Mesenchymal stem cell (in vitro differentiated cells and primary cell): ENCODE measurements at regions not wholly inside any gene's neighbourhood (a gene's known extent, or its start where the extent isn't known, plus 50 kb on each side); places are given as distances from the start of the nearest gene placed in this dataset.

Source experiments
- DNase-seq: peaks from one replicate; pipeline ENCODE4 v3.0.0-alpha.2; 2013
- H2AFZ ChIP-seq: one replicate; pipeline ENCODE4 v1.6.1; 2013; ENCODE audit warnings: low read depth, mild to moderate bottlenecking, control low read depth, inconsistent platforms, low read length, moderate library complexity
- H2AK5ac ChIP-seq: 2 replicates; pipeline ENCODE4 v1.6.1; 2013; ENCODE audit warnings: low read length, moderate library complexity, mild to moderate bottlenecking, inconsistent platforms; ENCODE audit not compliant: severe bottlenecking
- H2BK120ac ChIP-seq: one replicate; pipeline ENCODE4 v1.6.1; 2013; ENCODE audit warnings: low read depth, mild to moderate bottlenecking, inconsistent platforms, low read length, moderate library complexity
- H2BK12ac ChIP-seq, 2 experiments: one replicate each; pipeline ENCODE4 v1.6.1; 2013; ENCODE audit warnings: inconsistent platforms in 2 of 2, low read length in 2 of 2, mild to moderate bottlenecking in 2 of 2, moderate library complexity in 2 of 2, control low read depth in 1 of 2
- H2BK15ac ChIP-seq: one replicate; pipeline ENCODE4 v1.6.1; 2013; ENCODE audit warnings: mild to moderate bottlenecking, low read depth, inconsistent platforms; ENCODE audit not compliant: poor library complexity, severe bottlenecking
- H2BK5ac ChIP-seq: 2 replicates; pipeline ENCODE4 v1.6.1; 2013; ENCODE audit warnings: low read depth, mild to moderate bottlenecking, low read length, control low read depth, inconsistent platforms; ENCODE audit not compliant: poor library complexity, severe bottlenecking
- H3K14ac ChIP-seq, 2 experiments: one replicate each; pipeline ENCODE4 v1.6.1; 2013; ENCODE audit warnings: inconsistent platforms in 2 of 2, low read length in 2 of 2, control low read depth in 1 of 2, mild to moderate bottlenecking in 1 of 2, moderate library complexity in 1 of 2
- H3K18ac ChIP-seq, 2 experiments: one replicate each; pipeline ENCODE4 v1.6.1; 2013; ENCODE audit warnings: inconsistent platforms in 2 of 2, low read length in 2 of 2, control low read depth in 1 of 2, low read depth in 1 of 2, mild to moderate bottlenecking in 1 of 2
- H3K23ac ChIP-seq, 2 experiments: one replicate each; pipeline ENCODE4 v1.6.1; 2013; ENCODE audit warnings: inconsistent platforms in 2 of 2, low read length in 2 of 2, mild to moderate bottlenecking in 2 of 2, moderate library complexity in 2 of 2, control low read depth in 1 of 2
- H3K27ac ChIP-seq: 2 replicates; pipeline ENCODE4 v1.5.1; 2013; ENCODE audit warnings: mild to moderate bottlenecking, moderate library complexity, low read length, control low read depth, inconsistent platforms; ENCODE audit not compliant: poor library complexity, severe bottlenecking
- H3K27me3 ChIP-seq, 2 experiments: 2 replicates each; pipeline versions ENCODE4 v1.6.1 to v1.7.0; 2013; ENCODE audit warnings: low read length in 2 of 2, mild to moderate bottlenecking in 2 of 2, moderate library complexity in 2 of 2, control low read depth in 1 of 2, inconsistent platforms in 1 of 2; ENCODE audit not compliant: control insufficient read depth in 1 of 2, insufficient read depth in 1 of 2
- H3K36me3 ChIP-seq, 2 experiments: 2 replicates each; pipeline versions ENCODE4 v1.6.1 to v1.7.0; 2013; ENCODE audit warnings: low read length in 2 of 2, control low read depth in 1 of 2, inconsistent platforms in 1 of 2, low read depth in 1 of 2, mild to moderate bottlenecking in 1 of 2; ENCODE audit not compliant: insufficient read depth in 2 of 2, control insufficient read depth in 1 of 2
- H3K4ac ChIP-seq, 2 experiments: one replicate each; pipeline ENCODE4 v1.6.1; 2013; ENCODE audit warnings: inconsistent platforms in 2 of 2, low read length in 2 of 2, mild to moderate bottlenecking in 2 of 2, moderate library complexity in 2 of 2, control low read depth in 1 of 2, low read depth in 1 of 2
- H3K4me1 ChIP-seq: 2 replicates; pipeline ENCODE4 v1.6.1; 2013; ENCODE audit warnings: low read depth, low read length, control low read depth; ENCODE audit not compliant: control insufficient read depth, insufficient read depth
- H3K4me2 ChIP-seq: 2 replicates; pipeline ENCODE4 v1.6.1; 2013; ENCODE audit warnings: low read length, mild to moderate bottlenecking, inconsistent platforms; ENCODE audit not compliant: poor library complexity, severe bottlenecking
- H3K4me3 ChIP-seq, 2 experiments: 2 replicates each; pipeline versions ENCODE4 v1.5.1 to v1.7.0; 2013; ENCODE audit warnings: low read length in 2 of 2, mild to moderate bottlenecking in 2 of 2, control low read depth in 1 of 2, low read depth in 1 of 2; ENCODE audit not compliant: insufficient read depth in 1 of 2
- H3K79me1 ChIP-seq: replicated peaks from 2 replicates; pipeline ENCODE4 v1.6.1; 2013; ENCODE audit warnings: mild to moderate bottlenecking, control low read depth, low read length, inconsistent platforms; ENCODE audit not compliant: poor library complexity, severe bottlenecking
- H3K9ac ChIP-seq: 2 replicates; pipeline ENCODE4 v1.7.0; 2013; ENCODE audit warnings: mild to moderate bottlenecking, low read length, moderate library complexity
- H3K9me3 ChIP-seq: 2 replicates; pipeline ENCODE4 v1.7.0; 2013; ENCODE audit warnings: mild to moderate bottlenecking, low read length; ENCODE audit not compliant: control insufficient read depth
- H4K8ac ChIP-seq: one replicate; pipeline ENCODE4 v1.6.1; 2013; ENCODE audit warnings: inconsistent platforms, mild to moderate bottlenecking, low read length, moderate library complexity
- H4K91ac ChIP-seq: one replicate; pipeline ENCODE4 v1.6.1; 2013; ENCODE audit warnings: mild to moderate bottlenecking, low read length, inconsistent platforms
- WGBS: methylation state at CpG from one replicate; pipeline ENCODE4 v1.1.7; 2013; ENCODE audit warnings: mixed read lengths; 5-methylcytosine and 5-hydroxymethylcytosine counted together

DNA sequence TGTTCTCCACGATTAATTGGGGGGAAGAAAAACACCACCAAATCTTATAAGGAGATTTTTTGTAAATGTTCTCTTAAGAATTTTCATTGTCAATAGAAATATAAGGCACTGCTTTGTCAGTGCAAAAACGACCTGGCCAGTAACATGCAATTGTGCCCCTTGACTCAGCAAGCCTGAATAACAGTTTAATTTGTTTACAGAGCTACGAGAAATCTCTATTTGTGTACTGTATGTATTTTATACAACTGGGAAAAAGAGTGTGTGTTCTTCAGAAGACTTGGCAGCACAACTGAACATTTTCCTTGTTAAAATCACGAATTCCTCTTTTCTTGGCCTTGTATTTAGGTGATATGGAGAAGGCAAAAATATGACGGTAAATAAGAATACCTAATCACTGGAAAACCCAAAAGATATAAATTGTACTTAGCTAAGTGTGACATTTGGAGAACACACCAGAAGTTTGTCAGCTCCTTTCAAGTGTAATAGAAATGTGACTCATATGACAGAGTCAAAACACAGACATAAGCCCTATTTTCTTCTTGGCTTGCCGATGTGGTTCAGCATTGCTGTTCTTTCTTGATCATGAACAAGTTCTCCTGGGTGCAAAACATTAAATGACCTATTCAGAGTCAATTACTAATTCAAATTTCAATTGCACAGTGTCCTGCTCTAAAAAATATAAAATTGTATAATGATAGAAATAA is 945.0 kb upstream of the INTU start:
- Histone ChIP-seq H2AFZ (no peak overlapping the region), H3K27me3 (no peaks in the 10 kb centered on the region), H2BK120ac (no peak overlapping the region), H3K9me3 (no peaks in the 10 kb centered on the region), H3K4ac (no peak overlapping the region), H2BK12ac (no peak overlapping the region), H3K4me3 (no peak overlapping the region), H3K14ac (no peak overlapping the region), H3K4me2 (no peak overlapping the region), H2BK5ac (no peak overlapping the region), H3K79me1 (no peaks in the 10 kb centered on the region), H4K91ac (no peak overlapping the region), H2BK15ac (no peak overlapping the region), H3K27ac (no peak overlapping the region), H3K4me1 (no peaks in the 10 kb centered on the region), H2AK5ac (no peak overlapping the region), H4K8ac (no peak overlapping the region), H3K18ac (no peak overlapping the region), H3K9ac (no peak overlapping the region), H3K36me3 (no peaks in the 10 kb centered on the region), H3K23ac (no peak overlapping the region)
- DNase-seq, result no peak
- 83% methylated on average over 3 of the region's 6 CpGs for WGBS

DNA sequence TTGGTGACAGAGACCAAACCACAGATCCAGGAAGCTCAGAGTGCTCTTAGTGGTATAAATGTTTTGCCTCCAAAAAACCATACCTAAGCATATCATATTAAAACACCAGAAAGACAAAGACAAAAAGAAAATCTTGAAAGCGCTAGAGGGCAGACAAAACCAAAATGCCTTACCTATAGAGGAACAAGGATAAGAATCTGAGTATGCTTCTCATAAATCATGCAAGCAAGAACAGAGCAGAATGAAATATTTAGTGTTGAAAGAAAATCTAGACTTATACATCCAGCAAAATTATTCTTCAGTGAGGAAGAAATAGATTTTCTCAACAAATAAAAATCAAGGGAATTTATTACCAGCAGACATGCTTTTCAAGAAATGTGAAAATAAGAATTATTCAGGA is 941.0 kb upstream of the INTU start:
- no CpG with 5 or more reads among the region's 1 CpG for WGBS
- Histone ChIP-seq H2AK5ac (no peak overlapping the region), H4K8ac (no peak overlapping the region), H3K4ac (no peak overlapping the region), H3K23ac (no peak overlapping the region), H2BK120ac (no peak overlapping the region), H3K14ac (no peak overlapping the region), H3K27ac (no peak overlapping the region), H3K36me3 (no peaks in the 10 kb centered on the region), H3K4me2 (no peak overlapping the region), H3K18ac (no peak overlapping the region), H3K27me3 (no peaks in the 10 kb centered on the region), H2BK15ac (no peak overlapping the region), H3K4me1 (no peaks in the 10 kb centered on the region), H3K9me3 (no peaks in the 10 kb centered on the region), H3K4me3 (no peak overlapping the region), H2BK12ac (no peak overlapping the region), H2AFZ (no peak overlapping the region), H2BK5ac (no peak overlapping the region), H3K79me1 (no peaks in the 10 kb centered on the region), H3K9ac (no peak overlapping the region), H4K91ac (no peak overlapping the region)
- no peak for DNase-seq

DNA sequence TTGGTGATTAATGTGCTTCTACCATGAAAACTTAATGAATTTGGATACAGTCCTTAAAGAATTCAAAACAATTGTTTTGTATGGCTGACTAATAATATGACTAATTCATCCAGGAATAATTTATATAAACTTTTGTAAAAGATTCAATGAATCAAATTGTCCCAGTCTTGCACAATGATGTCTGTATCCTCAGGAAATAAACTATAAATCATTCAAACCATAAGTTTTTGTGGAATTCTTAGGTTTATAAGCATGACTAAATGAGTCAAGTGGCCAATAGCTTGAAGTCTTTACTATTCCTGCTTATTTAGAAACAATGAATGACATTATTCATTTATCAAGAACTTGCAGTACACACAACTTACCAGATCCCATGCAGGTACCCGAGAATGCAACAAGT is 935.0 kb upstream of the INTU start:
- H2AK5ac ChIP-seq, result no peak overlapping the region

DNA sequence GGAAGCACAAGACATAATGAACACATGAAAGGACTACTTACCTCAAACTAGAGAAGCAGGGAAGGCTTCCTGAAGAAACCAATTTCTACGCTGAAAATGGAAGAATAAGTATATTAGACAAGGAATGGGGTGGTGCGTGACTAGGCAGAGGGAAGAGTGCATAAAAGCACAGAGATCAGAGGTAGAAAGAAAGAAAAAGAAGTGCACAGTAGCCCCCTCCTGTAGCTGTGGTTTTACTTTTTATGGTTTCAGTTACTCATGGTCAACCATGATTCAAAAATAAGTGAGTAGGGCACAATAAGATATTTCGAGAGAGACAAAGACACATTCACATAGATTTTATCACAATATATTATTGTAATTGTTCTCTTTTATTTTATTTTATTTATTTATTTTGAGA is 934.5 kb upstream of the INTU start:
- no peak overlapping the region for H4K91ac ChIP-seq
- no peak overlapping the region for H2BK5ac ChIP-seq
- H2BK15ac ChIP-seq, result no peak overlapping the region
- H3K18ac ChIP-seq, result no peak overlapping the region
- no peaks in the 10 kb centered on the region for H3K36me3 ChIP-seq
- H3K23ac ChIP-seq, result no peak overlapping the region
- no peak overlapping the region for H2AFZ ChIP-seq
- no peak overlapping the region for H2BK120ac ChIP-seq
- H4K8ac ChIP-seq, result no peak overlapping the region
- H3K9me3 ChIP-seq, result no peaks in the 10 kb centered on the region
- H3K27me3 ChIP-seq, result no peaks in the 10 kb centered on the region
- no peak overlapping the region for H2BK12ac ChIP-seq
- H3K4me3 ChIP-seq, result no peak overlapping the region
- DNase-seq, result no peak
- H3K79me1 ChIP-seq, result no peaks in the 10 kb centered on the region
- no peak overlapping the region for H3K14ac ChIP-seq
- H3K4me2 ChIP-seq, result no peak overlapping the region
- 92% methylated on average over 2 of the region's 3 CpGs for WGBS
- H3K9ac ChIP-seq, result no peak overlapping the region
- no peak overlapping the region for H3K27ac ChIP-seq
- H3K4ac ChIP-seq, result no peak overlapping the region
- H3K4me1 ChIP-seq, result no peaks in the 10 kb centered on the region
- no peak overlapping the region for H2AK5ac ChIP-seq

More for the DNA sequence above, 935.0 kb upstream of the INTU start:
- no peak overlapping the region for H3K4ac ChIP-seq
- H3K9me3 ChIP-seq, result no peaks in the 10 kb centered on the region
- H2BK5ac ChIP-seq, result no peak overlapping the region
- no peaks in the 10 kb centered on the region for H3K79me1 ChIP-seq
- H3K27ac ChIP-seq, result no peak overlapping the region
- no peaks in the 10 kb centered on the region for H3K27me3 ChIP-seq
- DNase-seq, result no peak
- H3K14ac ChIP-seq, result no peak overlapping the region
- H3K18ac ChIP-seq, result no peak overlapping the region
- H3K4me1 ChIP-seq, result no peaks in the 10 kb centered on the region
- no peak overlapping the region for H4K8ac ChIP-seq
- H2BK15ac ChIP-seq, result no peak overlapping the region
- no peak overlapping the region for H2AFZ ChIP-seq
- no peak overlapping the region for H2BK12ac ChIP-seq
- no peak overlapping the region for H3K23ac ChIP-seq
- no peak overlapping the region for H3K9ac ChIP-seq
- H2BK120ac ChIP-seq, result no peak overlapping the region
- H3K4me3 ChIP-seq, result no peak overlapping the region
- H3K36me3 ChIP-seq, result no peaks in the 10 kb centered on the region
- WGBS, result no CpG with 5 or more reads among the region's 1 CpG
- H4K91ac ChIP-seq, result no peak overlapping the region
- H3K4me2 ChIP-seq, result no peak overlapping the region
